HG02571 (cell line): ENCODE measurements at regions not wholly inside any gene's neighbourhood (a gene's known extent, or its start where the extent isn't known, plus 50 kb on each side); places are given as distances from the start of the nearest gene placed in this dataset.
"Not testable (repeated sequence)": the region's sequence is repeated elsewhere in the genome, so short reads cannot be mapped to it uniquely, and the experiment has no call there.

Experiments used
- ATAC-seq: cut with Tn5 transposase; IDR thresholded peaks from one replicate; pipeline ENCODE4 v1.9.1; 2021; ENCODE audit warnings: mild to moderate bottlenecking, moderate library complexity; ENCODE audit not compliant: unreplicated experiment

GRCh38 chr5:153350175-153350883 lies 140.1 kb upstream of the GRIA1 start:
- ATAC-seq, result no peak

- ATAC-seq, result peak; percentile 53
Measured at GRCh38 chr5:153352685-153353219, 137.7 kb upstream of the GRIA1 start.

GRCh38 chr5:153357493-153358112 lies 132.9 kb upstream of the GRIA1 start:
- ATAC-seq, result no peak

GRCh38 chr5:153358315-153358976 lies 132.0 kb upstream of the GRIA1 start:
- peak; percentile 75 for ATAC-seq

GRCh38 chr5:153360860-153361259 lies 129.6 kb upstream of the GRIA1 start:
- ATAC-seq, result no peak

GRCh38 chr5:153361735-153362409 lies 128.6 kb upstream of the GRIA1 start:
- ATAC-seq, result no peak

GRCh38 chr5:153365547-153365946 lies 124.9 kb upstream of the GRIA1 start:
- peak; percentile 56 for ATAC-seq

- no peak for ATAC-seq
Measured at GRCh38 chr5:153367466-153367865, 123.0 kb upstream of the GRIA1 start.

- no peak for ATAC-seq
Measured at GRCh38 chr5:153372425-153373129, 117.9 kb upstream of the GRIA1 start.

- no peak for ATAC-seq
Measured at GRCh38 chr5:153373130-153373498, 117.4 kb upstream of the GRIA1 start.

GRCh38 chr5:153381630-153382029 lies 108.8 kb upstream of the GRIA1 start:
- ATAC-seq, result not testable (repeated sequence)

- no peak for ATAC-seq
Measured at GRCh38 chr5:153390569-153390968, 99.9 kb upstream of the GRIA1 start.

- ATAC-seq, result no peak
Measured at GRCh38 chr5:153399595-153399994, 90.9 kb upstream of the GRIA1 start.

- no peak for ATAC-seq
Measured at GRCh38 chr5:153400931-153401330, 89.5 kb upstream of the GRIA1 start.

- ATAC-seq, result no peak
Measured at GRCh38 chr5:153402550-153402949, 87.9 kb upstream of the GRIA1 start.

GRCh38 chr5:153403470-153403869 lies 87.0 kb upstream of the GRIA1 start:
- no peak for ATAC-seq

- no peak for ATAC-seq
Measured at GRCh38 chr5:153404747-153405146, 85.7 kb upstream of the GRIA1 start.

- no peak for ATAC-seq
Measured at GRCh38 chr5:153421676-153422075, 68.8 kb upstream of the GRIA1 start.

- no peak for ATAC-seq
Measured at GRCh38 chr5:153425914-153426313, 64.6 kb upstream of the GRIA1 start.

GRCh38 chr5:153429761-153430380 lies 60.6 kb upstream of the GRIA1 start:
- peak; percentile 89 for ATAC-seq
